ENCODE measurements at regions not wholly inside any gene's neighbourhood (a gene's known extent, or its start where the extent isn't known, plus 50 kb on each side); places are given as distances from the start of the nearest gene placed in this dataset.

GRCh38 chr12:58509116-58509885 is 411.0 kb downstream of the LRIG3 start:
- H3K4me3 ChIP-seq (ENCODE audit: low read depth, low read length): no peak overlapping the region
- TF ChIP-seq CTCF (IDR thresholded peaks at IDR 0.05; ENCODE audit: low read depth, low read length): no peak

- H3K4me3 ChIP-seq (ENCODE audit: low read depth, low read length): no peak overlapping the region
- no peak for TF ChIP-seq CTCF (IDR thresholded peaks at IDR 0.05; ENCODE audit: low read depth, low read length)
Observed at GRCh38 chr12:58513301-58513834, 406.9 kb downstream of the LRIG3 start.

GRCh38 chr12:58513852-58514251 is 406.5 kb downstream of the LRIG3 start:
- no peak for TF ChIP-seq CTCF (IDR thresholded peaks at IDR 0.05; ENCODE audit: low read depth, low read length)
- no peak overlapping the region for H3K4me3 ChIP-seq (ENCODE audit: low read depth, low read length)

- no peak overlapping the region for H3K4me3 ChIP-seq (ENCODE audit: low read depth, low read length)
- TF ChIP-seq CTCF (IDR thresholded peaks at IDR 0.05; ENCODE audit: low read depth, low read length): no peak
Observed at GRCh38 chr12:58519839-58520238, 400.5 kb downstream of the LRIG3 start.

GRCh38 chr12:58521152-58521551 is 399.2 kb downstream of the LRIG3 start:
- no peak overlapping the region for H3K4me3 ChIP-seq (ENCODE audit: low read depth, low read length)
- no peak for TF ChIP-seq CTCF (IDR thresholded peaks at IDR 0.05; ENCODE audit: low read depth, low read length)

- no peak for TF ChIP-seq CTCF (IDR thresholded peaks at IDR 0.05; ENCODE audit: low read depth, low read length)
- H3K4me3 ChIP-seq (ENCODE audit: low read depth, low read length): no peak overlapping the region
Observed at GRCh38 chr12:58521796-58522195, 398.5 kb downstream of the LRIG3 start.

- H3K4me3 ChIP-seq (ENCODE audit: low read depth, low read length): no peak overlapping the region
- TF ChIP-seq CTCF (IDR thresholded peaks at IDR 0.05; ENCODE audit: low read depth, low read length): no peak
Observed at GRCh38 chr12:58523360-58523759, 396.9 kb downstream of the LRIG3 start.

All from WI38 (cell line).